SKM-1 treated with dmso at 0.1 percent for 144 hours (cell line): ENCODE measurements at regions not wholly inside any gene's neighbourhood (a gene's known extent, or its start where the extent isn't known, plus 50 kb on each side); places are given as distances from the start of the nearest gene placed in this dataset.
"Not testable (repeated sequence)": the region's sequence is repeated elsewhere in the genome, so short reads cannot be mapped to it uniquely, and the experiment has no call there.

Experiments used
- DNase-seq: peaks from one replicate; lab custom pipeline; 2025; ENCODE audit not compliant: unreplicated experiment; lab: John Stamatoyannopoulos, UW

DNA sequence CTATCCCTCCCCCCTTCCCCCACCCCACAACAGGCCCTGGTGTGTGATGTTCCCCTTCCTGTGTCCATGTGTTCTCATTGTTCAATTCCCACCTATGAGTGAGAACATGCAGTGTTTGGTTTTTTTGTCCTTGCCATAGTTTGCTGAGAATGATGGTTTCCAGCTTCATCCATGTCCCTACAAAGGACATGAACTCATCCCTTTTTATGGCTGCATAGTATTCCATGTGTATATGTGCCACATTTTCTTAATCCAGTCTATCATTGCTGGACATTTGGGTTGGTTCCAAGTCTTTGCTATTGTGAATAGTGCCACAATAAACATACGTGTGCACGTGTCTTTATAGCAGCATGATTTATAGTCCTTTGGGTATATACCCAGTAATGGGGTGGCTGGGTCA is 52.3 kb upstream of the MAN1A2 start:
- not testable (repeated sequence) for DNase-seq

DNA sequence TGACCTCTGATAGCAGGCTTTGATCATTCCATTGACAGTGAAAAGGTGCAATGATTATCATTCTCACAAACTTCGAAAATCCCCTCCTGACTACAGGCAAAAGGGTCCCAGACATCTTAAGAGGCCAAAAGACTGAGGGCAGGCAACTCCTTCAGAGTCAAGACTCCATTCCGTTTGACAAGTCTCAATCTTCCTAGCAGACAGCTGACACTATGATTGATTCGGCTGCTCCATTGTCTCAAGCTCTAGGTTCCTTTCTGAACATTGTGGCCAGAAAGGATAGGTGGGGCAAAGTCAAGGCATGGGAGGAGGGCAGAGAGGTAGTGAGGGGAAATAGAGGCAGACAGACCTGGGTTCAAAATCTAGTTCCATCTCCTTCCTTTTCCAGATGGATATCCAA is 53.7 kb upstream of the MAN1A2 start:
- no peak for DNase-seq

DNA sequence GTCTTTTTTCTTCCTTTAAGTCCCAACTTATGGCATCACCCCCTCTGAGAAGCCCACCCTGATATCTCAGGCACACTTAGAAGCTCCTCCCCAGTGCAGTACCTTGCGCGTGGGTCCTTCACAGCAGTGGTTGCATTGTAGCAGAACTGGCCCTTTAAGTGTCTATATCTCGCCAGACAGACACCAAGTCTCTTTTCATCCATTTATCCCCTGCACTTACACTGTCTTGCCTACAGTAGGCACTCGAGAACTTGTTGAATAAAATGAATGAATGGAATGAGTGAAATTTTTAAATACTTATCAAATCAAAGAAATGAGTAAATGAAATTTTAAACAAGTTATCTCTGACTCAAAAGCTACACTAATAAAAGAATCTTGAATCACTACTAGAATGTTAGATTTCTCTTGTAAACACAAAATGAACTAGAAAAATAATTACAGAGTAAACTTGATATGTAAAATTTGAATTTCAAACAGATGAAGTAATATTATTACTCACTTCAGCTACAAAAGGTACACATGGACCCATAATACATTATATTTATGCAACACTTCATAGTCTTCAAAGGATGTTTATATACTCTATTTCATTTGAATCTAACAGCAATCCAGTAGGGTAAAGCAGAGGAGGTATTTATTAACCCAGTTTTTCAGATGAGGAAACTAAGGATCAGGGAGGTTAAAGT is 54.7 kb upstream of the MAN1A2 start:
- DNase-seq, result peak; percentile 1

DNA sequence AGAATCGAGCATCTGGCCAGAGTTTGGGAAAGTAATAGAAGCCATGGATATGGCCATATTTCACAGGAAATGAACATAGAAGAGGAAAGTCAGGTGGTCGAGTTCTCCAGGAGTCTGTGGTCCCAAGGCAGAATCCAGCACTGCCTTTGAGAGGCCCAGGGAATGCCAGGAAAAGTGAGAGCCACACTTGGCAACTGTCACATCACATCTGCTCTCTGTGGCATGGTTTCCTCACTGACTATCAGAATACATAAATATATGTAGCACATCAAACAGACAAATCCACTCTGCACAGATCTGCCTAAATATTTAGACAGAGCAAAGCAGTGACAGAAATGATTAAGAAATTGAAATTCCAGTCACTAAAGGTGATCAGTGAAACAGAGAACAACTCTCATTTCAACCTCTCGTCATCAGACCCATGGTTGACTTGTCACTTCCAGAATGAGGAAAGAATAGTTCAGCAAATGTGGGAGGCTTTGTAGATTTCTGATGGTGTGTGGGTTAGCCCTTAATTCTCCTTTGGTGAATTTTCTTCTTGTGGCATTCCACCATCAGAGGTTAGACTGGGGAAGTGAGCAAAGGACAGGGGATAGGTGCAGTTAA is 58.8 kb upstream of the MAN1A2 start:
- DNase-seq, result no peak

DNA sequence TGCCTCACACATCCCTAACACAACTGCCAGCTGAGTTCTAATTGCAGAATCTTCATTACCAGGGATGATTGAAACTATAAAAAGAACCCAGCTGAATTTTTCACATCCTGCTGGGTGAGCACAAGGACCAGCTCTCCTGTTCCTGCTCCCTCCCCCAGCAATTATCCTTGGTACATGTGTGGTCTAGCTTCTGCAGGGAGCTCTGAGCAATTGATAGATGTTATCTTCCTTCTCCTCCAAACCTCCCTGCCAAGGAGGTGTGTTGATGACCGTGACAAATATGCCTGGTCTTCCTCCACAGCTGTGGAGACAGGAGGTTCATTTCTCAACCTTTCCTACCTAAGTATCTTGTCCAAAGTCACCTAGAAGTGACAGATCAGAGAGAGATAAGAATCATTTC is 65.3 kb upstream of the MAN1A2 start:
- no peak for DNase-seq

DNA sequence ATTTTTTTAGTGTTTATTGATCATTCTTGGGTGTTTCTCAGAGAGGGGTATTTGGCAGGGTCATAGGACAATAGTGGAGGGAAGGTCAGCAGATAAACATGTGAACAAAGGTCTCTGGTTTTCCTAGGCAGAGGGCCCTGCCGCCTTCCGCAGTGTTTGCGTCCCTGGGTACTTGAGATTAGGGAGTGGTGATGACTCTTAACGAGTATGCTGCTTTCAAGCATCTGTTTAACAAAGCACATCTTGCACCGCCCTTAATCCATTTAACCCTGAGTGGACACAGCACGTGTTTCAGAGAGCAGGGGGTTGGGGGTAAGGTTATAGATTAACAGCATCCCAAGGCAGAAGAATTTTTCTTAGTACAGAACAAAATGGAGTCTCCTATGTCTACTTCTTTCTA is 67.1 kb upstream of the MAN1A2 start:
- not testable (repeated sequence) for DNase-seq

DNA sequence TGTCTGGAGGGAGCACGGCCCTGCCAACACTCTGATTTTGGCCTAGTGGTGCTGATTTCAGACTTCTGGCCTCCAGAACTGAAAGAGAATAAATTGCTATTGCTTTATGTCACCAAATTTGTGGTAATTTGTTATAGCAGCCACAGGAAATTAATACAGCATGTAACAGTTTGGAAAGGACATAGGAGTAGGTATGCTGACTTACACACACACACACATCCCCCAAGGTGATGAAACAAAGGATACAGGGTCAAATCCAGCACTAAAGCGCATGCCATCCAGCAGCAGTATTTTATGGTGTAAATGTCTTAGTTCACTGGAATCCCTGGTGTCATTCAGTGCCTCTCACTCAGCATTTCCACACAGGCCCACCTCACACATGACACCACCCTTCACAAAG is 72.2 kb upstream of the MAN1A2 start:
- no peak for DNase-seq

DNA sequence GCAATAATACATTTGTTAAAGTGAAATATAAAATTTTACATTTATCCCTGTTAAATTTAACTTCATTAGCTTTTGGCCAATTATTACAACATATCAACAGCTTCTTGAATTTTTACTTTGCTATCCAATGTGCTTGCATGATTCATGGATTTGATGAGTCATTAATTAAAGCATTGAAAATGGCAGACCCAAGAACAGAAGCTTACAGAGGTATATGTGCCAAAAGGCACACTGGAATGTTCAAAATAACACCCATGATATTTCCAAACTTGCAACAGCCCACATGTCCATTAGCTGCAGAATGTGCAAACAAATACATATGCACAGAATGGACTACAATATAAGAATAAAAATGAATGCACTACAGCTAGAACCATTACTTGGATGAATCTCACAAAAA is 76.4 kb upstream of the MAN1A2 start:
- DNase-seq, result no peak

DNA sequence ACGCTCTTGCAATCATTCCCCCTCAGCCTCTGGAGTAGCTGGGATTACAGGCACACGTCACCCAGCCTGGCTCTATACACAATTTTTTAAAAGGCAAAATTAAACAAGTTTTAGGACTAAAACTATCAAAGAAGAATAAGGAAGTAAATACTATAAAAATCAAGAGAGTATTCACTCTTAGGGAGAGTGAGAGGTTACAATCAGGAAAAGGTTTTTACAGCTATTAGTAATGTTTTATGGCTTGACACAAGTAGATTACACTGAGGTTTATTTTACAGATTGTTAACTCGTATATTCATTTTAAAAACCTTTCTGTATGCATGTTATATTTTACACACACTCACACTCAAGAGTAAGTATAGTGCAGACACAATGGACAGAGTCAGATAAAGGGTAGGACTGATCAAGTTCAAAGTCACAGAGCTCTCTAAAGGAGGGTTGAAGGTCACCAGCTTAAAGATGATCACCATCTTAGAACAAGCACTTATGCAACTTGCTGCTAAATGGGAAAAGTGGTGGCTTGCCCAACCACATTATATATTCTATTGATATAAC is 77.9 kb upstream of the MAN1A2 start:
- DNase-seq, result no peak

DNA sequence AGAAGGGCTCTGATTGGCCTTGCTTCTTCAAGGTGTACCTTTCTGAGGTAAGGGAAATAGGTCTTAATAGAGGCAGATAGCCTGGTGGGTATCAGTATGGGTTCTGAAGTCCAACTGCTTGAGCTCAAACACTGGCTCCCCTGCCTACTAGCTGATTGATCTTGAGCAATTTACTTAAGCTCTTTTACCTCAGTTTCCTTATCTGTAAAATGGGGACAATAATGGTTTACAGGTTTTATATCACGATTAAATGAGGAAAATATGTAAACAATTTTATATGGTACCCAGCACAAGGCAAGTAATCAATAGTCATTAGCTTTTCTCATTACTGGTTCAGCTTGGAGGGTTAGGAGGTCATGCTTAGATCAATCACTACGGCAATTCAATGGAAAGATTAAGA is 75.8 kb upstream of the VTCN1 start:
- DNase-seq, result no peak

DNA sequence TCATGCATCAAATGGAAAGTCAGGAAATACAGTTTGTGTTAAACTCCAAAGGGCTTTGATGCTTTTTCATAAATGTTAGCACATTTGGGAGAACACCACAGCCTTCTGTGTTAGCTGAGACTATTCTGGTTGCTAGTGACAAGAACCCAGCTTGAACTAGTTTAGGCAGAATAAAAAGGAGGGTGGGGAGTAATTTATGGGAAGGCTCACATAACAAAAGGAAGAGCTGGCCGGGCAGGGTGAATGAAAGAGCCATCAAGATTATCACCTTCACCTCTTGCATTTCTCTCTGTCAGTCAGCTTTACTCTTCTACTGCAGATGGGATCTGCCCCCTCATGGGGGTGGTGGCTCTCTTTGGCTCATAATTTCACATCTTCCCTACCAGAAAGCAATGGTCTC is 75.4 kb upstream of the VTCN1 start:
- DNase-seq, result no peak

DNA sequence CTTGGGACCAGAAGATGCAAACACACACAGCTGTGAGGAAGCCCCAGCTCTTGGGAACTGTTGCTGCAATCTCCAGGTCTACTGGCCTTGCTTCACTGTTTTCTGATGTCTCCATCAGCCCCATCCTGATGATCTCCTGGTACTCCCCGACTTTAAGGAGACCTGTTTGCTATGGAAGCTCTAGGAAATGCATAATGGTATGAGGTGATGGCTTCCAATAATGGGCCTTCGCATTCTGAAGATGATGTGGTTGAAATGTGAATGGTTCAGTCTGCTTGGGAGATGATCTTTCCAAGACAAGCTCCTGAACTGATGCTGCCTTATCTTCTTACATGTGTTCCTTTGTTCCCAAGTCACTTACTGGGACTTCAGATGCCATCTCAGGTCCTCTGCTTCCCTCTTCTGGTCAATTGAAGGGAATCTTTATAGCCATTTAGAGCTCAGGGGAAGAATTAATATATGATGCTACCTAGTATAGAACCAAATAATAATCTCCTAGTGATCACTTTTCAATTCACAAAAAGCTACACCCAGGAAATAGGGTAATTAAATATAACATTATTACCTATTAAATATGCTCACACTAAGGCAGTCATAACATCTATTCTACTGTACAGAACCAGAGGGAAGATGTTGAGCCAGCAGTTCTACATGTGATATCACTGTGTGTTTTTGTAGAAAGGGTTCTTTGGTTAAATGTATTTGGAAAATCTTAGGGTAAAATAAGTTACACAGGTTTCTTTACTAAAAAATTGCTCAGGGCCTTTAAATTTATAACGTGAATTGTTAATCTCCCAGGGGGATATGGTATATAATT is 73.9 kb upstream of the VTCN1 start:
- peak; percentile 45 for DNase-seq

DNA sequence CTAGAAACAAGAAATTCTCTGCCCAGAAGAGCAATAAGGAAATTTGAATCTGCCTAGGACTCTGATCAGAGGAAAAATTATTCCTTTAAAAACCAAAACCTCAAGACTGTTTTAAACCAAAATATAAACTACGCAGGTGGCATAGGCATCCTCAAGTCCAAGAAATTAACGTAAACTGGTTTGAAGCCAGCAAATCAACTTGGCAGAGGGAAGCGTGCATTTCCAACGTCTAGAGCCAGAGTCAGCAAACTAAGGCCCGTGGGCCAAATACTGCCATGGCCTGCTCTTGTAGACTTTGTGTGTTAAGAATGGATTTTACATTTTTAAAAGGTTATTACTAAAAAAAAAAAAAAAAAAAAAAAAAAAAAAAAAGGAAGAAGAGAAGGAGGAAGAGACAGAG is 67.8 kb upstream of the VTCN1 start:
- DNase-seq, result no peak

DNA sequence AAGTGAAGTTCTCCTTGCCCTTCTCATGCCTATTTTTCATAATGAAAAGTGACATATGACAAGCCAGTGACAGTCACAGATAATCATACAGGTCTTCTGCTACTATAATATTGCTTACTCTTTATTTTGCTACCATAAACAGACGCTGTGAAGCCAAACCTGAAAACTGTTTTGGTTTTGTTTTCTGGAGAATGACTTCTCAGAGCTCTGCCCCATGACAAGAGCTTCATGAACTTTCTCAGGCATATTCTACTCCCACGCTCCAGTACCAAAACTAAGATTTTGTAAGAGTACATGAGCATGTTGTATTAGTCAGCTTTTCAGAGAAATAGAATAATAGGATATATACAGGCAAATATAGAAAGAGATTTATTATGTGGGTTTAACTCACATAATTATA is 64.3 kb upstream of the VTCN1 start:
- no peak for DNase-seq

DNA sequence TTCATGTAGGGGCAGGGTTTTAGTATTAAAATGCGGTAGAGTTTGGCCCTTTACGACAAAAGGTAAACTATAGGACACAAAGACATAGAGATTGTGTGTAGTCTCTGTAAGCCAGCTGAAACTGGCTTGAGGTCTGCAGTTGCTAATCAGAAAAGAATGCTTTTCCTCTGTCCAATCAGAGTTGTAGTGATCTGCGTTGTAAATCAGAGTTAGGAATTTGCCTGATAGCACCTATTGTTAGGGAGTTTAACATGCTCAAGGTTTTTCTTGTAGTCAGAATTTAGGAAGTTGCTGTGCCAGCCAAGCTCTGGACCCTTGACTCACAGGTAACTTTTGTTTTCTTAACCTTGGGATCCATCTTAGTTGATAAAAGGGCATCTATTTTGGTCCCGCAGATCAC is 61.2 kb upstream of the VTCN1 start:
- DNase-seq, result no peak

DNA sequence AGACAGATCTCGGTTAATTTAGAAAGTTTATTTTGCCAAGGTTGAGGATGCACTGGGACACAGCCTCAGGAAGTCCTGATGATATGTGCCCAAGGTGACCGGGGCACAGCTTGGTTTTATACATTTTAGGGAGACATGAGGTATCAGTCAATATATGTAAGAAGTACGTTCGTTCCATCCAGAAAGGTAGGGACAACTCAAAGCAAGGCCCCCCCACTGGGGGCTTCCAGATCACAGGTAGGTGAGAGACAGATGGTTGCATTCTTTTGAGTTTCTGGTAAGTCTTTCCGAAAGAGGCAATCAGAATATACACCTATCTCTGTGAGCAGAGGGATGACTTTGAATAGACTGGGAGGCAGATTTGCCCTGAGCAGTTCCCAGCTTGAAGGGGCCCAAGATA is 60.4 kb upstream of the VTCN1 start:
- no peak for DNase-seq

DNA sequence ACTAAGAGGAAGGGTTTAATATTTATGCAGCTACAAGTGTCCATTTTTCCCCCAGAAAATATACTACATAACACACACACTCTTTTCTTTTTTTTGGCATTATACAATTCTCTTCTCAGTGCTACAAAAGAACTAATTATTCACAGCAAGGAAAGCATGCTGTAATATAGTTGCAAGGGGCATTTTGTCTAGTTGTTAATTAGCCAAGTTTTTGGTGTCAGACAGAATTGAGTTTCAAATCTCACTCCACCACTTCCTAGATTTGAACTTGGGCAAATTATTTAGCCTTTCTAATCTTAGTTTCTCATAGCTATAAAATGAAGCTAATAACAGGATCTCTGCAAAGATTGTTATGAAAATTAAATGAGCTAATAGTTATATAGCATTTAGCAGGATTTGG is 60.0 kb upstream of the VTCN1 start:
- DNase-seq, result no peak

DNA sequence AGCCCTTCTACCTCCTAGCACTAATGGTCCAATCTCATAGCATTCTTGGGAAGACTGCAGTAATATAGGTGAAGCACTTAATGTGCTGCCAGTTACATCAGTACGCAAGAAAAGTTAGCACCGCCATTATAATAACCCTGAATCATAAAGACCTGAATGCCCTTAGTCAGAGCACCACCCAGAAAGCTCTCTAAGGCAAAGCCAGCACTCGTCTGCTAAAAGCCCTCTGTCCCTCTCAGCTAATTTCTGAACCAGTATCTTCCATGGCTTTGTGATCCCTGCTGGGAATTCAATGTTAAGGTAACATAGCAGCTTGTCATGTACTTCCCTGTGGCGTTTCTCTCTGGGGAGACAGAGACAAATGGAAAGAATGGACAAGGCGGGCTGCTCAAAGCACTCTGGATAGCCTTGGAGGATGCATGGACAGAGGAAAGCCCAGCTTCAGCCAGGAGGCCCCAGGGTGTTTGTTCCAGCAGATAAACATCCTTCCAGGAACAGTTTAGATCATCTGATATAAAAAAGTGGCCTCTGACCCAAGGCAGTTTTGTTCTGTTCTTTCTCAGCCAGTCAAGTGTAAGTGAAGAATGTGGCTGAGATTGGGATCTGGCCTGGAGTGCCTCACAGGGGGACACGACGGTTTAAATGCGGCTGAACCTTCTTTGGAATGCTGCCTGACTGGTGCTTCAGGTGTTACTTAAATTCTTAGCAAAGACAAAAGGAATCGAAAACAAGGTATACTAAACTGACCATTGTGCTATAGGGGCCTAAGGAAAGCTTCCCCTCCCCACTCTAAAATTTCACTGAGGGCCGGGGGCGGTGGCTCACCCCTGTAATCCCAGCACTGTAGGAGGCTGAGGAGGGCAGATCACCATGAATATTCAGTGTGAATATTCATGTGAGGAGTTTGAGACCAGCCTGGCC is 58.1 kb upstream of the VTCN1 start:
- DNase-seq, result no peak

DNA sequence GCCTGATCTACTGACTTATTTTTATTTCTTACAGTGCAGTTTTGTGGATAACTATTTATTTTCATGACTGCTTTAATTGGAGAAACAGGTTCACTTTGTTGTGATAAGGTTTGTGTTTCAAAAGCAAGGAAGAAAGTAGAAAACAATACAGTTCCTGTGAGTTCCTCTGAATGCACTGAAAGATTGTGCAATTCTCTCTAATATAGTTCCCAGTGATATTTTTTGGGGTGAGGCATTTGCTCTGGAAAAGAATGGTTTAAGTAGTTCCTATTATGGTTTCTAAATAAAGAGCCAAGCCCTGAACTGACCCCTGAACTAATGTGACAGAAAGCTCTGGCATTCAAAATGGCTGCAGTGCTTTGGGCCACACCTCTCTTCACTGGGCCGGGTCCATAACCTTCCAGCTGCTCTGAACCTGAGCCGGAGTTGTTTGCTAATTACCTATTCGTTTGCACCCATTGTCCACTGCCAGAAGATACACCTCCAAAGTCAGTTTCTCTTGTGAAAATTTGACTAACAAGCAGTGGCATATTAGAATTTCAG is 56.6 kb upstream of the VTCN1 start:
- no peak for DNase-seq

DNA sequence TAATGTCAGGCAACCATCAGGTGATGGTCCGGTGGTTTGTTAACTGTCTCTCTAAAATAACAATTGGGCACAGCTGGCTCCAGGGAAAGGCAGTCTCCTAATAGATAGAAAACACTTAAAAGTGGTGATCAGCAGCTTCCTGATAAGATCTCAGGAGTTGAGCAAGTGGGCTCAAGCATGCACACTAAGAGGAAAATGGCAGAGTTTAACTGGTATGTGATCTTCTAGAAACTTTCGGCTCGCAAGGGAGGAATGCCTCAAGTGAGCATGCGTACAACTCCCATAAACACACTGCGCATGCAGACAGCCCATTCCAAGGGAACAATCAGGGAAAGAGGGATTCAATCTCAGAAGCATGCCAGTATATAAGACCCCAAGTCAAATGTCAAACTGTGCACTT is 52.2 kb upstream of the VTCN1 start:
- no peak for DNase-seq

DNA sequence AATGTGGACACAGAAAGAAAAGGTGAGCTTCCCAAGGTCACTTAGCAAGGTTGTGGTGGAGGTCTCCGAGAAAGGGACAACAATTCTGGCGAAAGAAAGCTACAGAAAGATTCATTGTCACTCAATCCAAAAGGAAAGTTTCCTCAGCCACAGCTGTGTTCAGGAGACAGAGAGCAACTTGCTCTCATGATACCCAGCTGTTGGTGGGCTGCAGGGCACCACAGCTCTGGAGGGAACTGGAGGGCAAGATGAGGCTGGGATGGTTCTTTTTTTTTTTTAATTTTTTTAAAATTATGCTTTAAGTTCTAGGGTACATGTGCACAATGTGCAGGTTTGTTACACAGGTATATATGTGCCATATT is 50.7 kb upstream of the VTCN1 start:
- DNase-seq, result no peak
